Forelimb muscle (tissue), 1 donor: ENCODE measurements at regions not wholly inside any gene's neighbourhood (a gene's known extent, or its start where the extent isn't known, plus 50 kb on each side); places are given as distances from the start of the nearest gene placed in this dataset.

Experiments
- DNase-seq: peaks from one replicate; pipeline ENCODE4 v3.0.0-alpha.2; 2013; ENCODE audit warnings: low read depth

- DNase-seq: no peak
These were observed 71.7 kb upstream of the CPNE8 start for GRCh38 chr12:38977132-38977531.

GRCh38 chr12:38969706-38970105, 64.3 kb upstream of the CPNE8 start:
- no peak for DNase-seq

- no peak for DNase-seq
These were observed 56.3 kb upstream of the CPNE8 start for GRCh38 chr12:38961683-38962082.

GRCh38 chr12:38961012-38961411, 55.6 kb upstream of the CPNE8 start:
- no peak for DNase-seq

GRCh38 chr12:38956337-38956736, 50.9 kb upstream of the CPNE8 start:
- no peak for DNase-seq
